Gastroesophageal sphincter (tissue), 4 donors: ENCODE measurements at regions not wholly inside any gene's neighbourhood (a gene's known extent, or its start where the extent isn't known, plus 50 kb on each side); places are given as distances from the start of the nearest gene placed in this dataset.

ENCODE experiments used
- ATAC-seq: fragments of 150-250 bp; one replicate; pipeline ENCODE4 v1.9.1; 2016; ENCODE audit warnings: mild to moderate bottlenecking, moderate library complexity
- H3K27ac ChIP-seq, 4 donors: fragments of 200-600 bp; sonication (generic) in 3 of 4; 1 replicate in 3 of 4; 2 replicates in 1 of 4; pipeline ENCODE4 v1.5.1; 2016 to 2019
- H3K27me3 ChIP-seq: fragments of 200-600 bp; sonication (generic); one replicate; pipeline ENCODE4 v1.5.1; 2019
- H3K36me3 ChIP-seq, 2 donors: fragments of 200-600 bp; sonication (generic); one replicate each; pipeline ENCODE4 v1.5.1; 2019; ENCODE audit warnings: control low read depth in 1 of 2
- H3K4me1 ChIP-seq, 3 donors: fragments of 200-600 bp; sonication (generic); 1 replicate in 2 of 3; 2 replicates in 1 of 3; pipeline ENCODE4 v1.5.1; 2016 to 2019; ENCODE audit warnings: control low read depth in 2 of 3
- H3K4me3 ChIP-seq, 2 donors: fragments of 200-600 bp; sonication (generic); one replicate each; pipeline ENCODE4 v1.5.1; 2019; ENCODE audit warnings: mild to moderate bottlenecking in 1 of 2, moderate library complexity in 1 of 2
- H3K9me3 ChIP-seq, 3 donors: fragments of 200-600 bp; sonication (generic); one replicate each; pipeline ENCODE4 v1.5.1; 2017 to 2019; ENCODE audit warnings: control low read depth in 2 of 3
- CTCF ChIP-seq, 4 experiments: fragments of 200-600 bp in 2 of 4; fragments of 450-650 bp in 2 of 4; sonication (generic) in 1 of 4; IDR thresholded peaks; one replicate each; pipeline ENCODE4 v1.5.1; 2017 to 2019; ENCODE audit warnings: antibody characterized with exemption in 4 of 4, mild to moderate bottlenecking in 2 of 4, moderate library complexity in 2 of 4
- EP300 ChIP-seq: sonication (generic); formaldehyde crosslinking; IDR thresholded peaks from one replicate; pipeline ENCODE4 v1.6.1; 2017; ENCODE audit warnings: antibody characterized with exemption, mild to moderate bottlenecking
- POLR2A ChIP-seq, 2 donors: fragments of 450-650 bp; IDR thresholded peaks; one replicate each; pipeline ENCODE4 v1.6.1; 2017; ENCODE audit warnings: antibody characterized with exemption in 2 of 2, mild to moderate bottlenecking in 2 of 2, moderate library complexity in 1 of 2
- POLR2AphosphoS5 ChIP-seq: sonication (generic); formaldehyde crosslinking; IDR thresholded peaks from one replicate; pipeline ENCODE4 v1.6.1; 2017; ENCODE audit warnings: antibody characterized with exemption
- WGBS, 2 donors: methylation state at CpG; one replicate each; pipeline ENCODE4 v1.1.5; 2018; ENCODE audit warnings: low coverage in 1 of 2; 5-methylcytosine and 5-hydroxymethylcytosine counted together

GRCh38 chr17:70562137-70562536 lies 392.8 kb downstream of the KCNJ2 start:
- TF ChIP-seq EP300 (no peak), POLR2A (IDR thresholded peaks at IDR 0.05) (no peak), POLR2AphosphoS5 (no peak), CTCF (IDR thresholded peaks at IDR 0.05) (no peak)
- WGBS, 2 donors = 100% methylated on average over 1 of the region's 1 CpG
- no peaks in the 10 kb centered on the region for H3K36me3 ChIP-seq
- H3K4me1 ChIP-seq = no peaks in the 10 kb centered on the region
- H3K4me3 ChIP-seq = no peak overlapping the region
- H3K27ac ChIP-seq = no peak overlapping the region
- no peak for ATAC-seq
- H3K27me3 ChIP-seq = no peaks in the 10 kb centered on the region
- H3K9me3 ChIP-seq = no peaks in the 10 kb centered on the region

DNA sequence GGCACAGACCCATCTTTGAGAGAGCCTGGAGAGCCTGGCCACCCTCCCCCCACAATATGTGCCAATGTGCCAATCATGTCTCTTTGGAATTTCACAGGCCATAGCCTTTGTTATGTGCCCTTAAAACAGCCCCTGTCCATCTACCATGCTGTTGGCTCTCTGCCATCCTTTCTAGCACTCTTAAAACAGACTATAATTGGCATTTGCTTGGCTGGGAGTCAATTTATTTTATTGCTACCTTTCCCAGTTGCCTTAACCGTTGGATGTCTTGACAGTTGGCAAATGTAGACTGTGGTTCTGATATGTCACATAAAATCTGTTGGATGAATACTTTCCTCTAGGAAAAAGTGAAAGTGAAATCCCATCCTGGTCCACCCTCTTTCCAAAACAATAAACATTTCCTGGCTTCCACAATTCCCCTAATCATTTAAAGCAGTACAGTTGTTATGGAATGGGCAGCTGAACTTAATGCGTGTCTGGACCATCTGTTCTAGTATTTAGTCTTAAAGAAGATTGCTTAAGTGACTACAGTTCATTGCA lies 394.0 kb downstream of the KCNJ2 start:
- H3K27me3 ChIP-seq = no peaks in the 10 kb centered on the region
- H3K9me3 ChIP-seq = no peaks in the 10 kb centered on the region
- WGBS, 2 donors = 14 to 23% methylated on average over 2 of the region's 2 CpGs
- TF ChIP-seq POLR2A (IDR thresholded peaks at IDR 0.05) (no peak), EP300 (no peak), POLR2AphosphoS5 (no peak), CTCF (IDR thresholded peaks at IDR 0.05) (no peak)
- no peak overlapping the region for H3K27ac ChIP-seq
- no peaks in the 10 kb centered on the region for H3K4me1 ChIP-seq
- ATAC-seq = no peak
- H3K36me3 ChIP-seq = no peaks in the 10 kb centered on the region
- H3K4me3 ChIP-seq = no peak overlapping the region

DNA sequence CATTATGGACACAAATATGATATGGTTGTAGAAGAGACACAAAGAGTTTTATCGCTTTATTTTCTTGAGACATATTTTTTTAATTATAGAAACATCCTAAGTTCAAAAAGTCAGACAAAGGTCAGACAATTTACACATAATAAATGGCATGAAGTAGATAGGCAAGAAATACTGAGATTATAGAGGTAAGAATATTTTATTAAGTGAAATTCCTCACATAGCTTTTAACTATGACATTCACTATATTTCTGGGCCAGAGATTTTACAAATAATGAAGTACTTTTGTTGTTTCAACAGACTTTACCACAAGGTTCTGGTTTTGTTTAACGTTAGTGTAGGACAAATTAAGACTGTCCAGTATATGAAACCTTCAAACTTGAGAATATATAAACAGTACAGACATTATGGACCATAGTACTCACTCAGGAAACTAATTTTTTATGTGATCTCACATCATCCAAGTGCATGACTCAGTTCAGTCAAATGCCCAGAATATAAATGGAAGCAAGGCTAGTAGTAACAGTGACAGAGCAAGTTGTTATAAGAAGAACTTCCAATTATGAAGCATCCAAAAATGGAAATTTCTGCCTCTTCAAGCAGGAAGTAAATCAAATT lies 394.8 kb downstream of the KCNJ2 start:
- no peaks in the 10 kb centered on the region for H3K4me1 ChIP-seq
- TF ChIP-seq POLR2AphosphoS5 = no peak
- 63 to 80% methylated on average over 2 of the region's 2 CpGs for WGBS, 2 donors
- no peaks in the 10 kb centered on the region for H3K9me3 ChIP-seq
- no peak overlapping the region for H3K27ac ChIP-seq
- H3K36me3 ChIP-seq = no peaks in the 10 kb centered on the region
- H3K4me3 ChIP-seq = no peak overlapping the region
- no peak for ATAC-seq
- H3K27me3 ChIP-seq = no peaks in the 10 kb centered on the region

GRCh38 chr17:70569128-70569527 lies 399.8 kb downstream of the KCNJ2 start:
- Histone ChIP-seq H3K4me3 (no peak overlapping the region), H3K4me1 (no peaks in the 10 kb centered on the region), H3K27ac (no peak overlapping the region), H3K9me3 (no peaks in the 10 kb centered on the region), H3K27me3 (no peaks in the 10 kb centered on the region), H3K36me3 (no peaks in the 10 kb centered on the region)
- WGBS, 2 donors = 67 to 83% methylated on average over 1 of the region's 1 CpG
- TF ChIP-seq POLR2AphosphoS5 = no peak
- TF ChIP-seq POLR2A (IDR thresholded peaks at IDR 0.05) = no peak
- no peak for TF ChIP-seq EP300
- TF ChIP-seq CTCF (IDR thresholded peaks at IDR 0.05) = no peak
- ATAC-seq = no peak

DNA sequence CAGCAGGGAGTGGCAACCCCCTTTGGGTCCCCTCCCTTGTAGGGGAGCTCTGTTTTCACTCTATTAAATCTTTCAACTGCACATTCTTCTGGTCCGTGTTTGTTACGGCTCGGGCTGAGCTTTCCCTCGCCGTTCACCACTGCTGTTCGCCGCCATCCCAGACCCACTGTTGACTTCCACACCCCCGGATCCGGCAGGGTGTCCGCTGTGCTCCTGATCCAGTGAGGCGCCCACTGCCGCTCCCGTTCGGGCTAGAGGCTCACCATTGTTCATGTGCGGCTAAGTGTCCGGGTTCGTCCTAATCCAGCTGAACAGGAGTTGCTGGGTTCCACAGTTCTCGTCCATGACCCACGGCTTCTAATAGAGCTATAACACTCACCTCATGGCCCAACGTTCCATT lies 408.1 kb downstream of the KCNJ2 start:
- no peak for TF ChIP-seq EP300
- no peak for TF ChIP-seq POLR2AphosphoS5
- no peak for TF ChIP-seq CTCF (IDR thresholded peaks at IDR 0.05)
- no peak for TF ChIP-seq POLR2A (IDR thresholded peaks at IDR 0.05)
- Histone ChIP-seq H3K27ac (no peak overlapping the region), H3K27me3 (peaks cover 9% of the 10 kb centered on the region), H3K36me3 (no peaks in the 10 kb centered on the region), H3K9me3 (no peaks in the 10 kb centered on the region), H3K4me1 (no peaks in the 10 kb centered on the region), H3K4me3 (no peak overlapping the region)
- no peak for ATAC-seq
- 71 to 94% methylated on average over 2 to 13 of the region's 20 CpGs for WGBS, 2 donors
